ENCODE measurements at regions not wholly inside any gene's neighbourhood (a gene's known extent, or its start where the extent isn't known, plus 50 kb on each side); places are given as distances from the start of the nearest gene placed in this dataset.

GRCh38 chr2:139165601-139166000 is 385.4 kb upstream of the NXPH2 start:
- H3K9ac ChIP-seq (ENCODE audit: extremely low read depth, insufficient read length, low read length), result no peak overlapping the region
- no peak overlapping the region for H3K4me2 ChIP-seq (ENCODE audit: insufficient read depth, insufficient read length, low read length)
- H4K20me1 ChIP-seq (ENCODE audit: control insufficient read depth, insufficient read depth, insufficient read length), result no peaks in the 10 kb centered on the region
- H3K14ac ChIP-seq (ENCODE audit: insufficient read depth, low read length), result no peak overlapping the region
- no peak overlapping the region for H2BK20ac ChIP-seq (ENCODE audit: low read depth, low read length, poor library complexity, severe bottlenecking)
- no peak overlapping the region for H3T11ph ChIP-seq (ENCODE audit: low read length)
- no peak overlapping the region for H4K91ac ChIP-seq (ENCODE audit: insufficient read length, low read depth, low read length)
- H3K9me3 ChIP-seq (ENCODE audit: control insufficient read depth, low read depth, low read length), result no peaks in the 10 kb centered on the region
- no peak overlapping the region for H2BK15ac ChIP-seq (ENCODE audit: low read depth, low read length)
- H3K18ac ChIP-seq (ENCODE audit: insufficient read length, low read depth, low read length), result no peak overlapping the region
- H3K4ac ChIP-seq (ENCODE audit: low read depth, low read length), result no peak overlapping the region
- H2BK5ac ChIP-seq (ENCODE audit: insufficient read length, low read length), result no peak overlapping the region
- WGBS (ENCODE audit: extremely low coverage, insufficient read length, low lambda C conversion rate), result no CpG with 5 or more reads among the region's 2 CpGs
- H3K23ac ChIP-seq (ENCODE audit: insufficient read length, low read depth, low read length), result no peak overlapping the region
- H2AK5ac ChIP-seq (ENCODE audit: insufficient read length, low read length), result no peak overlapping the region
- no peaks in the 10 kb centered on the region for H3K79me1 ChIP-seq (ENCODE audit: insufficient read depth, low read depth, low read length, poor library complexity, severe bottlenecking)
- no peaks in the 10 kb centered on the region for H3K4me1 Mint-ChIP-seq
- H3K36me3 Mint-ChIP-seq (ENCODE audit: insufficient read depth in 1 of 3, low read depth in 3 of 3), result no peaks in the 10 kb centered on the region
- no peak overlapping the region for H3K27ac Mint-ChIP-seq
- H3K27me3 Mint-ChIP-seq (ENCODE audit: low read depth), result no peaks in the 10 kb centered on the region
- no peak overlapping the region for H3K4me3 Mint-ChIP-seq
- DNase-seq, result no peak
- no peak overlapping the region for H2BK12ac ChIP-seq (ENCODE audit: insufficient read length, low read depth, low read length)
- H3K56ac ChIP-seq (ENCODE audit: insufficient read length, low read depth, low read length), result no peak overlapping the region
- no peak overlapping the region for H3K27ac ChIP-seq (ENCODE audit: insufficient read length, low read depth, low read length)
- H3K27me3 ChIP-seq (ENCODE audit: insufficient read depth, low read length), result no peaks in the 10 kb centered on the region
- H2AFZ ChIP-seq (ENCODE audit: low read length), result no peak overlapping the region
- H3K23me2 ChIP-seq (ENCODE audit: insufficient read length, low read depth, low read length, poor library complexity, severe bottlenecking), result no peaks in the 10 kb centered on the region
- no peaks in the 10 kb centered on the region for H3K4me1 ChIP-seq (ENCODE audit: insufficient read depth, low read length)
- H2BK120ac ChIP-seq (ENCODE audit: low read depth, low read length, poor library complexity, severe bottlenecking), result no peak overlapping the region
- no peaks in the 10 kb centered on the region for H3K79me2 ChIP-seq (ENCODE audit: insufficient read depth, low read length)
- no peaks in the 10 kb centered on the region; a peak in 1 of 5 replicates for H3K9me3 Mint-ChIP-seq
- TF ChIP-seq, protein P1, sequence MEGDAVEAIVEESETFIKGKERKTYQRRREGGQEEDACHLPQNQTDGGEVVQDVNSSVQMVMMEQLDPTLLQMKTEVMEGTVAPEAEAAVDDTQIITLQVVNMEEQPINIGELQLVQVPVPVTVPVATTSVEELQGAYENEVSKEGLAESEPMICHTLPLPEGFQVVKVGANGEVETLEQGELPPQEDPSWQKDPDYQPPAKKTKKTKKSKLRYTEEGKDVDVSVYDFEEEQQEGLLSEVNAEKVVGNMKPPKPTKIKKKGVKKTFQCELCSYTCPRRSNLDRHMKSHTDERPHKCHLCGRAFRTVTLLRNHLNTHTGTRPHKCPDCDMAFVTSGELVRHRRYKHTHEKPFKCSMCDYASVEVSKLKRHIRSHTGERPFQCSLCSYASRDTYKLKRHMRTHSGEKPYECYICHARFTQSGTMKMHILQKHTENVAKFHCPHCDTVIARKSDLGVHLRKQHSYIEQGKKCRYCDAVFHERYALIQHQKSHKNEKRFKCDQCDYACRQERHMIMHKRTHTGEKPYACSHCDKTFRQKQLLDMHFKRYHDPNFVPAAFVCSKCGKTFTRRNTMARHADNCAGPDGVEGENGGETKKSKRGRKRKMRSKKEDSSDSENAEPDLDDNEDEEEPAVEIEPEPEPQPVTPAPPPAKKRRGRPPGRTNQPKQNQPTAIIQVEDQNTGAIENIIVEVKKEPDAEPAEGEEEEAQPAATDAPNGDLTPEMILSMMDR (conservative IDR thresholded peaks at IDR 0.05), result no peak
- no peak overlapping the region for H4K5ac ChIP-seq (ENCODE audit: insufficient read length, low read depth, low read length)
- H4K8ac ChIP-seq (replicated peaks; ENCODE audit: insufficient read length, low read depth, low read length), result no peak overlapping the region
